OCI-LY1 (cell line): ENCODE measurements at regions not wholly inside any gene's neighbourhood (a gene's known extent, or its start where the extent isn't known, plus 50 kb on each side); places are given as distances from the start of the nearest gene placed in this dataset.

Experiments
- H2AFZ ChIP-seq: fragments of 200-600 bp; sonication (generic), shearing (Covaris generic); 2 replicates; pipeline ENCODE4 v1.6.0; 2014; ENCODE audit warnings: antibody characterized with exemption, mild to moderate bottlenecking, low read length
- H3F3A ChIP-seq: fragments of 200-600 bp; sonication (generic), shearing (Covaris generic); 2 replicates; pipeline ENCODE4 v1.6.0; 2014; ENCODE audit warnings: mild to moderate bottlenecking, antibody characterized with exemption, low read length, moderate library complexity; ENCODE audit not compliant: insufficient read depth
- H3K27ac ChIP-seq: fragments of 200-600 bp; sonication (generic); 2 replicates; pipeline ENCODE4 v1.5.1; 2014; ENCODE audit warnings: low read length, mixed run types, mild to moderate bottlenecking, low read depth; ENCODE audit not compliant: poor library complexity, severe bottlenecking
- H3K27me3 ChIP-seq: fragments of 200-600 bp; sonication (generic); 2 replicates; pipeline ENCODE4 v1.6.0; 2014; ENCODE audit warnings: antibody characterized with exemption, mild to moderate bottlenecking, low read length, moderate library complexity; ENCODE audit not compliant: insufficient read depth
- H3K36me3 ChIP-seq: fragments of 200-600 bp; sonication (generic); 2 replicates; pipeline ENCODE4 v1.6.1; 2014; ENCODE audit warnings: mild to moderate bottlenecking, antibody characterized with exemption, low read length, moderate library complexity, mixed read lengths; ENCODE audit not compliant: insufficient read depth
- H3K4me1 ChIP-seq: fragments of 200-600 bp; sonication (generic); 2 replicates; pipeline ENCODE4 v1.5.1; 2014; ENCODE audit warnings: mild to moderate bottlenecking, low read length, moderate library complexity; ENCODE audit not compliant: insufficient read depth, severe bottlenecking
- H3K4me2 ChIP-seq: fragments of 200-600 bp; sonication (generic), shearing (Covaris generic); 2 replicates; pipeline ENCODE4 v1.6.1; 2014; ENCODE audit warnings: low read length
- H3K4me3 ChIP-seq: fragments of 200-600 bp; sonication (generic); 2 replicates; pipeline ENCODE4 v1.5.1; 2014; ENCODE audit warnings: low read length, low read depth, mild to moderate bottlenecking, mixed read lengths; ENCODE audit not compliant: poor library complexity, severe bottlenecking
- H3K79me2 ChIP-seq: fragments of 200-600 bp; shearing (Covaris generic); 2 replicates; pipeline ENCODE4 v1.6.1; 2016; ENCODE audit warnings: mixed run types, low read length, mixed read lengths; ENCODE audit not compliant: insufficient read depth
- H3K9ac ChIP-seq: fragments of 200-600 bp; sonication (generic), shearing (Covaris generic); 2 replicates; pipeline ENCODE4 v1.6.1; 2014; ENCODE audit warnings: mild to moderate bottlenecking, low read length, mixed read lengths
- H3K9me2 ChIP-seq: fragments of 200-600 bp; sonication (generic), shearing (Covaris generic); 2 replicates; pipeline ENCODE4 v1.6.1; 2014; ENCODE audit warnings: low read depth, mild to moderate bottlenecking, low read length, mixed read lengths
- H3K9me3 ChIP-seq: fragments of 200-600 bp; shearing (Covaris generic); 2 replicates; pipeline ENCODE4 v1.6.1; 2014; ENCODE audit warnings: low read length, mixed read lengths
- H4K20me1 ChIP-seq: fragments of 200-600 bp; sonication (generic), shearing (Covaris generic); 2 replicates; pipeline ENCODE4 v1.6.0; 2016; ENCODE audit warnings: mild to moderate bottlenecking, low read length; ENCODE audit not compliant: insufficient read depth
- EZH2 ChIP-seq: fragments of 200-600 bp; sonication (generic), shearing (Covaris generic); IDR thresholded peaks from 2 replicates; pipeline ENCODE4 v1.8.0; 2017; ENCODE audit warnings: borderline replicate concordance, mixed run types, mild to moderate bottlenecking, antibody characterized with exemption, low read length, moderate library complexity, mixed read lengths
- TF ChIP-seq, protein P1 (sequence below): fragments of 200-600 bp; sonication (generic), shearing (Covaris generic); IDR thresholded peaks from 2 replicates; pipeline ENCODE4 v1.5.1; 2017; ENCODE audit warnings: mild to moderate bottlenecking, antibody characterized with exemption, low read length, moderate library complexity, mixed read lengths

- Histone ChIP-seq H3K4me1 (no peaks in the 10 kb centered on the region), H2AFZ (no peak overlapping the region), H3K4me2 (no peak overlapping the region), H3K9me3 (no peaks in the 10 kb centered on the region), H3K4me3 (no peak overlapping the region), H3F3A (no peaks in the 10 kb centered on the region), H3K27ac (no peak overlapping the region), H3K79me2 (no peaks in the 10 kb centered on the region), H3K9me2 (no peaks in the 10 kb centered on the region), H3K27me3 (no peaks in the 10 kb centered on the region), H3K36me3 (no peaks in the 10 kb centered on the region), H3K9ac (no peak overlapping the region), H4K20me1 (no peaks in the 10 kb centered on the region)
- TF ChIP-seq EZH2, result no peak
- TF ChIP-seq, protein P1, sequence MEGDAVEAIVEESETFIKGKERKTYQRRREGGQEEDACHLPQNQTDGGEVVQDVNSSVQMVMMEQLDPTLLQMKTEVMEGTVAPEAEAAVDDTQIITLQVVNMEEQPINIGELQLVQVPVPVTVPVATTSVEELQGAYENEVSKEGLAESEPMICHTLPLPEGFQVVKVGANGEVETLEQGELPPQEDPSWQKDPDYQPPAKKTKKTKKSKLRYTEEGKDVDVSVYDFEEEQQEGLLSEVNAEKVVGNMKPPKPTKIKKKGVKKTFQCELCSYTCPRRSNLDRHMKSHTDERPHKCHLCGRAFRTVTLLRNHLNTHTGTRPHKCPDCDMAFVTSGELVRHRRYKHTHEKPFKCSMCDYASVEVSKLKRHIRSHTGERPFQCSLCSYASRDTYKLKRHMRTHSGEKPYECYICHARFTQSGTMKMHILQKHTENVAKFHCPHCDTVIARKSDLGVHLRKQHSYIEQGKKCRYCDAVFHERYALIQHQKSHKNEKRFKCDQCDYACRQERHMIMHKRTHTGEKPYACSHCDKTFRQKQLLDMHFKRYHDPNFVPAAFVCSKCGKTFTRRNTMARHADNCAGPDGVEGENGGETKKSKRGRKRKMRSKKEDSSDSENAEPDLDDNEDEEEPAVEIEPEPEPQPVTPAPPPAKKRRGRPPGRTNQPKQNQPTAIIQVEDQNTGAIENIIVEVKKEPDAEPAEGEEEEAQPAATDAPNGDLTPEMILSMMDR, result no peak
Observed at GRCh38 chr5:12357626-12358025, 453.4 kb upstream of the CTNND2 start.

- Histone ChIP-seq H3K36me3 (no peaks in the 10 kb centered on the region), H3F3A (no peaks in the 10 kb centered on the region), H3K79me2 (no peaks in the 10 kb centered on the region), H3K9ac (no peak overlapping the region), H3K27ac (no peak overlapping the region), H3K4me3 (no peak overlapping the region), H3K4me1 (no peaks in the 10 kb centered on the region), H3K9me2 (no peaks in the 10 kb centered on the region), H2AFZ (no peak overlapping the region), H3K9me3 (no peaks in the 10 kb centered on the region), H3K27me3 (no peaks in the 10 kb centered on the region), H4K20me1 (no peaks in the 10 kb centered on the region), H3K4me2 (no peak overlapping the region)
- TF ChIP-seq, protein P1, result no peak
- TF ChIP-seq EZH2, result no peak
Observed at GRCh38 chr5:12354686-12355085, 450.4 kb upstream of the CTNND2 start.

- Histone ChIP-seq H3K4me2 (no peak overlapping the region), H2AFZ (no peak overlapping the region), H3K9ac (no peak overlapping the region), H3K9me2 (no peaks in the 10 kb centered on the region), H3K9me3 (no peaks in the 10 kb centered on the region), H3K79me2 (no peaks in the 10 kb centered on the region), H3K4me1 (no peaks in the 10 kb centered on the region), H3F3A (no peaks in the 10 kb centered on the region), H3K4me3 (no peak overlapping the region), H3K27ac (no peak overlapping the region), H4K20me1 (no peaks in the 10 kb centered on the region), H3K27me3 (no peaks in the 10 kb centered on the region), H3K36me3 (no peaks in the 10 kb centered on the region)
- TF ChIP-seq, protein P1, result no peak
- no peak for TF ChIP-seq EZH2
Observed at GRCh38 chr5:12343558-12343957, 439.3 kb upstream of the CTNND2 start.
